Spleen (tissue), 7 donors: ENCODE measurements at regions not wholly inside any gene's neighbourhood (a gene's known extent, or its start where the extent isn't known, plus 50 kb on each side); places are given as distances from the start of the nearest gene placed in this dataset.

Experiments
- POLR2AphosphoS5 ChIP-seq, 3 donors: sonication (generic); formaldehyde crosslinking; IDR thresholded peaks; one replicate each; pipeline ENCODE4 v1.5.1; 2017; ENCODE audit warnings: antibody characterized with exemption in 3 of 3
- TF ChIP-seq, protein P1 (sequence below), 11 experiments: fragments of 200-600 bp in 7 of 11; fragments of 450-650 bp in 4 of 11; sonication (generic) in 4 of 11; IDR thresholded peaks in 8 of 11; conservative IDR thresholded peaks in 3 of 11; 1 replicate in 7 of 11; 2 replicates in 4 of 11; pipeline versions ENCODE4 v1.4.0 to v1.8.0; 2016 to 2021; ENCODE audit warnings: antibody characterized with exemption in 11 of 11, inconsistent platforms in 4 of 11, mild to moderate bottlenecking in 1 of 11
- donor health status: DM: no; HTN: no; CAD: no; lungs with moderate emphysema.
- donor health status: DM: no; HTN: no; CAD: no.
- donor health status: DM: no; HTN: no; CAD: no.

DNA sequence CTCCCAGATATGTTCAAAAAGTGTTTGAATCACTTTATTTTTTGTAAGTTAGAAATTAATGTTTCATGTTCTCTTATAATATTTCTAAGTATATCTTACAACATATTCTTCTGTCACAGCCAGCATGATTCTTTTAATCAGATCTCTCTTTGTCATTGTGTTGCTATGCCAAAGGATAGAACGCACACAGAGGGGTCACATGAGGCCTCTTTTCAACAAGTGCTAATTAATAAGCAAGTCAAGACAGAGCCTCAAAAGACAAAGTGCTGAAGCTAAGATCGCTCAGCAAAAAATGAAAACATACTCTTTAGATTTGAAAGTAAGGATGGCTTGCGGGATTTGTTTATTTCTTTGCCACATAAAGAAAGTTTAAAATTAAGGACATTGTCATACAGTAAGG is 508.8 kb upstream of the PTCHD4 start:
- TF ChIP-seq POLR2AphosphoS5 (IDR thresholded peaks at IDR 0.05): no peak
- TF ChIP-seq, protein P1, sequence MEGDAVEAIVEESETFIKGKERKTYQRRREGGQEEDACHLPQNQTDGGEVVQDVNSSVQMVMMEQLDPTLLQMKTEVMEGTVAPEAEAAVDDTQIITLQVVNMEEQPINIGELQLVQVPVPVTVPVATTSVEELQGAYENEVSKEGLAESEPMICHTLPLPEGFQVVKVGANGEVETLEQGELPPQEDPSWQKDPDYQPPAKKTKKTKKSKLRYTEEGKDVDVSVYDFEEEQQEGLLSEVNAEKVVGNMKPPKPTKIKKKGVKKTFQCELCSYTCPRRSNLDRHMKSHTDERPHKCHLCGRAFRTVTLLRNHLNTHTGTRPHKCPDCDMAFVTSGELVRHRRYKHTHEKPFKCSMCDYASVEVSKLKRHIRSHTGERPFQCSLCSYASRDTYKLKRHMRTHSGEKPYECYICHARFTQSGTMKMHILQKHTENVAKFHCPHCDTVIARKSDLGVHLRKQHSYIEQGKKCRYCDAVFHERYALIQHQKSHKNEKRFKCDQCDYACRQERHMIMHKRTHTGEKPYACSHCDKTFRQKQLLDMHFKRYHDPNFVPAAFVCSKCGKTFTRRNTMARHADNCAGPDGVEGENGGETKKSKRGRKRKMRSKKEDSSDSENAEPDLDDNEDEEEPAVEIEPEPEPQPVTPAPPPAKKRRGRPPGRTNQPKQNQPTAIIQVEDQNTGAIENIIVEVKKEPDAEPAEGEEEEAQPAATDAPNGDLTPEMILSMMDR (IDR thresholded peaks at IDR 0.05 in 8 of 11, conservative IDR thresholded peaks at IDR 0.05 in 3 of 11): no peak
